ENCODE measurements at regions not wholly inside any gene's neighbourhood (a gene's known extent, or its start where the extent isn't known, plus 50 kb on each side); places are given as distances from the start of the nearest gene placed in this dataset.

GRCh38 chr7:69419934-69420333, 178.3 kb upstream of the AUTS2 start:
- ChIA-PET CTCF (ENCODE audit: partially characterized antibody) (no interaction called here), POLR2A (ENCODE audit: partially characterized antibody) (no interaction called here)
- no peak overlapping the region for H3K4me3 ChIP-seq (ENCODE audit: extremely low read depth in 1 of 4, insufficient read depth in 2 of 4, low read depth in 3 of 4, low read length in 4 of 4)
- DNase-seq (ENCODE audit: low read depth in 1 of 2, low spot score in 2 of 2) (no peak), FAIRE-seq (no peak)
- no peaks in the 10 kb centered on the region for H3K9me3 ChIP-seq (ENCODE audit: insufficient read depth in 2 of 2, low read depth in 1 of 2, low read length in 1 of 2)
- H3K27me3 ChIP-seq (replicated peaks in 1 of 4; ENCODE audit: control insufficient read depth in 3 of 4, extremely low read depth in 1 of 4, insufficient read depth in 3 of 4, low read length in 3 of 4) = no peaks in the 10 kb centered on the region
- no peak overlapping the region for H2BK120ac ChIP-seq (replicated peaks; ENCODE audit: low read depth, low read length)
- no peak overlapping the region for H4K5ac ChIP-seq (ENCODE audit: insufficient read length, low read depth, low read length)
- no peak overlapping the region for H3K56ac ChIP-seq (replicated peaks; ENCODE audit: insufficient read length, low read depth, low read length)
- H3K18ac ChIP-seq (ENCODE audit: extremely low read depth, low read length) = no peak overlapping the region
- no peak overlapping the region for H2BK20ac ChIP-seq (ENCODE audit: low read length)
- 87% methylated on average over 5 of the region's 5 CpGs; no CpG with 5 or more reads in 1 of the 2 experiments for WGBS, 2 experiments (ENCODE audit: extremely low coverage in 1 of 2, insufficient coverage in 1 of 2, insufficient read length in 1 of 2, insufficient replicate concordance in 2 of 2, low coverage in 1 of 2, low lambda C conversion rate in 2 of 2, missing lambda C conversion rate in 1 of 2)
- no peak overlapping the region for H3K27ac ChIP-seq (ENCODE audit: low read depth, low read length)
- no peak overlapping the region for H3K14ac ChIP-seq (ENCODE audit: insufficient read length)
- H3K4me2 ChIP-seq (ENCODE audit: insufficient read depth in 1 of 2, low read depth in 2 of 2, low read length in 2 of 2) = no peak overlapping the region
- no peaks in the 10 kb centered on the region for H4K20me1 ChIP-seq (replicated peaks in 1 of 2; ENCODE audit: control insufficient read depth in 1 of 2, insufficient read depth in 2 of 2, low read length in 2 of 2)
- no peak for TF ChIP-seq SRF (IDR thresholded peaks at IDR 0.05; ENCODE audit: low read depth, low read length)
- TF ChIP-seq CBX8 (IDR thresholded peaks at IDR 0.05; ENCODE audit: borderline replicate concordance, low read depth, low read length) = no peak
- TF ChIP-seq YY1 (IDR thresholded peaks at IDR 0.05; ENCODE audit: low read depth, low read length) = no peak
- TF ChIP-seq TAF7 (optimal IDR thresholded peaks at IDR 0.05; ENCODE audit: borderline replicate concordance, low read depth, low read length) = no peak
- TF ChIP-seq ATF2 (IDR thresholded peaks at IDR 0.05; ENCODE audit: low read length) = no peak
- no peak for TF ChIP-seq TEAD4 (IDR thresholded peaks at IDR 0.05; ENCODE audit: low read depth, low read length)
- H3K23me2 ChIP-seq (ENCODE audit: low read depth, low read length) = no peaks in the 10 kb centered on the region
- H3K79me1 ChIP-seq (ENCODE audit: low read depth, low read length) = no peaks in the 10 kb centered on the region
- no peak overlapping the region for H3K4ac ChIP-seq (replicated peaks; ENCODE audit: insufficient read length, low read depth, low read length)
- H4K8ac ChIP-seq (ENCODE audit: extremely low read depth, insufficient read depth, low read length) = no peak overlapping the region
- H2BK5ac ChIP-seq (ENCODE audit: low read depth, low read length) = no peak overlapping the region
- no peak overlapping the region for H2AK5ac ChIP-seq (ENCODE audit: low read depth, low read length)
- H3K79me2 ChIP-seq (ENCODE audit: control insufficient read depth in 1 of 2, insufficient read depth in 2 of 2, low read length in 2 of 2) = no peaks in the 10 kb centered on the region
- no peaks in the 10 kb centered on the region for H3K36me3 ChIP-seq (ENCODE audit: control insufficient read depth in 2 of 4, insufficient read depth in 4 of 4, low read length in 3 of 4)
- no peak overlapping the region for H3K9ac ChIP-seq (replicated peaks in 1 of 4; ENCODE audit: extremely low read depth in 1 of 4, low read depth in 3 of 4, low read length in 3 of 4)
- no peak overlapping the region for H4K91ac ChIP-seq (replicated peaks; ENCODE audit: insufficient read length, low read length)
- H3K4me1 ChIP-seq (replicated peaks in 1 of 4; ENCODE audit: control insufficient read depth in 3 of 4, insufficient read depth in 4 of 4, low read length in 3 of 4) = no peaks in the 10 kb centered on the region
- no peak overlapping the region for H2AFZ ChIP-seq (ENCODE audit: low read length)
- H2BK15ac ChIP-seq (ENCODE audit: low read length) = no peak overlapping the region
- no peak overlapping the region for H2BK12ac ChIP-seq (ENCODE audit: low read depth, low read length)
- H3K23ac ChIP-seq (ENCODE audit: insufficient read length) = no peak overlapping the region

All from H1 (cell line).